Neural progenitor cell (in vitro differentiated cells): ENCODE measurements at regions not wholly inside any gene's neighbourhood (a gene's known extent, or its start where the extent isn't known, plus 50 kb on each side); places are given as distances from the start of the nearest gene placed in this dataset.

Source experiments
- DNase-seq: peaks from one replicate; pipeline ENCODE4 v3.0.0-alpha.2; 2016; ENCODE audit warnings: low spot score
- H2AFZ ChIP-seq: fragments of 200-600 bp; sonication (generic); replicated peaks from 2 replicates; pipeline ENCODE4 v1.6.1; 2016; ENCODE audit warnings: antibody characterized with exemption
- H3F3A ChIP-seq: fragments of 200-600 bp; sonication (generic); 2 replicates; pipeline ENCODE4 v1.6.1; 2016; ENCODE audit warnings: antibody characterized with exemption, low read depth
- H3K27ac ChIP-seq: fragments of 200-600 bp; sonication (generic); 2 replicates; pipeline ENCODE4 v1.5.1; 2016; ENCODE audit warnings: mild to moderate bottlenecking
- H3K27me3 ChIP-seq: fragments of 200-600 bp; sonication (generic); 2 replicates; pipeline ENCODE4 v1.6.1; 2016; ENCODE audit warnings: mild to moderate bottlenecking, moderate library complexity
- H3K36me3 ChIP-seq: fragments of 200-600 bp; sonication (generic); 2 replicates; pipeline ENCODE4 v1.5.1; 2016
- H3K4me1 ChIP-seq: fragments of 200-600 bp; sonication (generic); 2 replicates; pipeline ENCODE4 v1.6.1; 2016; ENCODE audit warnings: mixed run types
- H3K4me2 ChIP-seq: fragments of 200-600 bp; sonication (generic); 2 replicates; pipeline ENCODE4 v1.6.1; 2016
- H3K4me3 ChIP-seq: fragments of 200-600 bp; sonication (generic); 2 replicates; pipeline ENCODE4 v1.5.1; 2016
- H3K79me2 ChIP-seq: fragments of 200-600 bp; sonication (generic); 2 replicates; pipeline ENCODE4 v1.6.1; 2016; ENCODE audit warnings: low read depth
- H3K9ac ChIP-seq: fragments of 200-600 bp; sonication (generic); 2 replicates; pipeline ENCODE4 v1.6.1; 2016
- H3K9me3 ChIP-seq: fragments of 200-600 bp; sonication (generic); 2 replicates; pipeline ENCODE4 v1.5.1; 2016; ENCODE audit warnings: low read depth
- H4K20me1 ChIP-seq: fragments of 200-600 bp; sonication (generic); 2 replicates; pipeline ENCODE4 v1.6.1; 2016; ENCODE audit warnings: low read depth
- H3K27ac Mint-ChIP-seq: 3 replicates; pipeline ENCODE4 v1.8.0; 2021; ENCODE audit warnings: mixed read lengths
- H3K27me3 Mint-ChIP-seq: 2 replicates; pipeline ENCODE4 v1.8.0; 2022; ENCODE audit warnings: low read depth, mild to moderate bottlenecking, inconsistent platforms, moderate library complexity, mixed read lengths; ENCODE audit not compliant: insufficient read depth
- H3K36me3 Mint-ChIP-seq: 3 replicates; pipeline ENCODE4 v1.8.0; 2021; ENCODE audit warnings: mixed read lengths
- H3K4me1 Mint-ChIP-seq: 3 replicates; pipeline ENCODE4 v1.8.0; 2021; ENCODE audit warnings: mixed read lengths
- H3K4me3 Mint-ChIP-seq: 3 replicates; pipeline ENCODE4 v1.8.0; 2021; ENCODE audit warnings: mild to moderate bottlenecking, moderate library complexity, mixed read lengths
- H3K9me3 Mint-ChIP-seq: 3 replicates; pipeline ENCODE4 v1.8.0; 2020; ENCODE audit warnings: mixed read lengths
- EZH2 ChIP-seq: fragments of 200-600 bp; sonication (generic); IDR thresholded peaks from 2 replicates; pipeline ENCODE4 v1.6.1; 2017; ENCODE audit warnings: antibody characterized with exemption, mild to moderate bottlenecking, moderate library complexity
- EZH2phosphoT487 ChIP-seq: fragments of 200-600 bp; sonication (generic); IDR thresholded peaks from 2 replicates; pipeline ENCODE4 v1.6.1; 2017; ENCODE audit warnings: antibody characterized with exemption
- TF ChIP-seq, protein P1 (sequence below): fragments of 200-600 bp; sonication (generic); IDR thresholded peaks from 2 replicates; pipeline ENCODE4 v1.5.1; 2017; ENCODE audit warnings: antibody characterized with exemption, mild to moderate bottlenecking

DNA sequence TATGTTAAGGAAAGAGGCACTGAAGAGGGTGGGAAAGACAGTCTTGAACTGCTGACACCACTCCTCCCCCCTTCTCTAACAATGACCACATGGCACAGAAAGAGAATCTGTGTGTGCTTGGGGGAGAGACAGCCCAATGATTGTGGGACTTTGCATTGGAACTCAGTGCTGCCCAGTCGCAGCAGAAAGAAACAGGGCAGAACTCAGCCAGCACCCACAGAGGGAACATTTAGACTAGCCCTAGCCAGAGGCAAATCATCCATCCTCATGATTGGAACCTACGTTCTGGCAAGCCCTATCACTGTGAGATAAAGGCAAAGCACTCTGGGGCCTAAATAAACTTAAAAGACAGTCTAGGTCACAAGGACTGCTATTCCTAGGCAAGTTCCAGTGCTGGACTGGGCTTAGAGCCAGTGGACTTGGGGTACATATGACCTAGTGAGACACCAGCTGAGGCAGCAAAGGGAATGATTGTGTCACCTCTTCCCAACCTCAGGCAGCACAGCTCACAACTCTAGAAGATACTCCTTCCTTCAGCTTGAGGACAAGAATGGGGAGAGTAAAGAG lies 132.8 kb upstream of the S100G start:
- Mint-ChIP-seq H3K27me3 (no peaks in the 10 kb centered on the region), H3K4me3 (no peak overlapping the region), H3K4me1 (peaks cover 11% of the 10 kb centered on the region), H3K9me3 (peaks cover 6% of the 10 kb centered on the region), H3K27ac (no peak overlapping the region), H3K36me3 (no peaks in the 10 kb centered on the region)
- H4K20me1 ChIP-seq: peaks cover 4% of the 10 kb centered on the region
- no peak overlapping the region for H3K27ac ChIP-seq
- peaks cover 8% of the 10 kb centered on the region for H3F3A ChIP-seq
- H3K79me2 ChIP-seq: no peaks in the 10 kb centered on the region
- no peak overlapping the region for H3K4me3 ChIP-seq
- no peak for DNase-seq
- H3K9me3 ChIP-seq: no peaks in the 10 kb centered on the region
- TF ChIP-seq, protein P1, sequence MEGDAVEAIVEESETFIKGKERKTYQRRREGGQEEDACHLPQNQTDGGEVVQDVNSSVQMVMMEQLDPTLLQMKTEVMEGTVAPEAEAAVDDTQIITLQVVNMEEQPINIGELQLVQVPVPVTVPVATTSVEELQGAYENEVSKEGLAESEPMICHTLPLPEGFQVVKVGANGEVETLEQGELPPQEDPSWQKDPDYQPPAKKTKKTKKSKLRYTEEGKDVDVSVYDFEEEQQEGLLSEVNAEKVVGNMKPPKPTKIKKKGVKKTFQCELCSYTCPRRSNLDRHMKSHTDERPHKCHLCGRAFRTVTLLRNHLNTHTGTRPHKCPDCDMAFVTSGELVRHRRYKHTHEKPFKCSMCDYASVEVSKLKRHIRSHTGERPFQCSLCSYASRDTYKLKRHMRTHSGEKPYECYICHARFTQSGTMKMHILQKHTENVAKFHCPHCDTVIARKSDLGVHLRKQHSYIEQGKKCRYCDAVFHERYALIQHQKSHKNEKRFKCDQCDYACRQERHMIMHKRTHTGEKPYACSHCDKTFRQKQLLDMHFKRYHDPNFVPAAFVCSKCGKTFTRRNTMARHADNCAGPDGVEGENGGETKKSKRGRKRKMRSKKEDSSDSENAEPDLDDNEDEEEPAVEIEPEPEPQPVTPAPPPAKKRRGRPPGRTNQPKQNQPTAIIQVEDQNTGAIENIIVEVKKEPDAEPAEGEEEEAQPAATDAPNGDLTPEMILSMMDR: no peak
- TF ChIP-seq EZH2phosphoT487 (no peak), EZH2 (no peak)
- H3K36me3 ChIP-seq: no peaks in the 10 kb centered on the region
- no peaks in the 10 kb centered on the region for H3K27me3 ChIP-seq
- H3K9ac ChIP-seq: no peak overlapping the region
- peaks cover 18% of the 10 kb centered on the region for H3K4me1 ChIP-seq
- no peak overlapping the region for H2AFZ ChIP-seq
- no peak overlapping the region for H3K4me2 ChIP-seq

- Histone ChIP-seq H3K9ac (no peak overlapping the region), H3K4me3 (no peak overlapping the region)
- no peak overlapping the region for H3K4me3 Mint-ChIP-seq
Observed at GRCh38 chrX:16518131-16518530, 131.8 kb upstream of the S100G start.

GRCh38 chrX:16524316-16524715 lies 125.6 kb upstream of the S100G start:
- H3K9me3 Mint-ChIP-seq: peaks cover 13% of the 10 kb centered on the region
- peaks cover 8% of the 10 kb centered on the region for H3K36me3 Mint-ChIP-seq
- peaks cover 5% of the 10 kb centered on the region for H3K4me1 Mint-ChIP-seq
- Histone ChIP-seq H3K4me1 (peaks cover 7% of the 10 kb centered on the region), H3K79me2 (no peaks in the 10 kb centered on the region), H3K27me3 (no peaks in the 10 kb centered on the region), H3K36me3 (no peaks in the 10 kb centered on the region), H2AFZ (no peak overlapping the region), H3K9me3 (no peaks in the 10 kb centered on the region), H3K27ac (no peak overlapping the region), H4K20me1 (peaks cover 4% of the 10 kb centered on the region), H3K9ac (no peak overlapping the region), H3K4me3 (no peak overlapping the region), H3F3A (peaks cover 8% of the 10 kb centered on the region), H3K4me2 (no peak overlapping the region)
- DNase-seq: no peak
- H3K4me3 Mint-ChIP-seq: no peak overlapping the region
- TF ChIP-seq, protein P1: no peak
- no peak overlapping the region for H3K27ac Mint-ChIP-seq
- no peaks in the 10 kb centered on the region for H3K27me3 Mint-ChIP-seq

More at GRCh38 chrX:16518131-16518530, 131.8 kb upstream of the S100G start:
- H2AFZ ChIP-seq: no peak overlapping the region
- TF ChIP-seq, protein P1: no peak
- no peak for TF ChIP-seq EZH2
- no peak for TF ChIP-seq EZH2phosphoT487
- no peaks in the 10 kb centered on the region for H3K9me3 ChIP-seq
- peaks cover 8% of the 10 kb centered on the region for H3K4me1 ChIP-seq
- peaks cover 6% of the 10 kb centered on the region for H3K9me3 Mint-ChIP-seq
- H3K36me3 Mint-ChIP-seq: no peaks in the 10 kb centered on the region
- peaks cover 5% of the 10 kb centered on the region for H3K4me1 Mint-ChIP-seq
- no peak overlapping the region for H3K27ac ChIP-seq
- no peak for DNase-seq
- peaks cover 8% of the 10 kb centered on the region for H3F3A ChIP-seq
- H3K79me2 ChIP-seq: no peaks in the 10 kb centered on the region
- H3K4me2 ChIP-seq: no peak overlapping the region
- H3K27me3 ChIP-seq: no peaks in the 10 kb centered on the region
- H3K27me3 Mint-ChIP-seq: no peaks in the 10 kb centered on the region
- H3K27ac Mint-ChIP-seq: no peak overlapping the region
- no peaks in the 10 kb centered on the region for H3K36me3 ChIP-seq
- peaks cover 4% of the 10 kb centered on the region for H4K20me1 ChIP-seq
